Activated CD8-positive, alpha-beta memory T cell treated with anti-CD3 and anti-CD28 coated beads for 1 hour (primary cell): ENCODE measurements at regions not wholly inside any gene's neighbourhood (a gene's known extent, or its start where the extent isn't known, plus 50 kb on each side); places are given as distances from the start of the nearest gene placed in this dataset.

ENCODE experiments used
- DNase-seq, 2 donors: peaks; one replicate each; pipeline ENCODE4 v3.0.0-alpha.2; 2020; ENCODE audit warnings: low read depth in 1 of 2; ENCODE audit errors: extremely low read depth in 1 of 2

DNA sequence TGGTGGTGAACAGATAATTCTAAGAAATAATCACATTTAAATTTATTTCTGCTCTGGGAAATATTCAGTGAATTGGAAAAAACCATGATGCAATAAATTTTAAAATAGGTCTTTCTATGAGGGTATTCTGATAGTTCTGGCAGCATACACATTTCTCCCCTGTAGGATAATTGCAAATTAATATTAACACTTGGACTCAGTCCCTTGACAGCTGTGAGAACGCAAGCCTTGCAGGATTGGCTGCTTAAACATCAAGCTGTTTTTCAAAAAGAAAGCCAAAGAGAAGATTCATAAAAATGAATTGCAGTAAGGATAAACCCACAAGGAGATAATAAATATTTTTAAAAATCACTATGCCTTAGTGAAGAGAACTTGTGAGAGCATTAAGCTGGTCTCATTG lies 180.0 kb downstream of the MTRR start:
- DNase-seq = no peak

GRCh38 chr5:8050616-8051175 lies 181.7 kb downstream of the MTRR start:
- no peak for DNase-seq

- no peak for DNase-seq
Observed at GRCh38 chr5:8053270-8053669, 184.3 kb downstream of the MTRR start.

- no peak for DNase-seq
Observed at GRCh38 chr5:8057769-8058168, 188.8 kb downstream of the MTRR start.

DNA sequence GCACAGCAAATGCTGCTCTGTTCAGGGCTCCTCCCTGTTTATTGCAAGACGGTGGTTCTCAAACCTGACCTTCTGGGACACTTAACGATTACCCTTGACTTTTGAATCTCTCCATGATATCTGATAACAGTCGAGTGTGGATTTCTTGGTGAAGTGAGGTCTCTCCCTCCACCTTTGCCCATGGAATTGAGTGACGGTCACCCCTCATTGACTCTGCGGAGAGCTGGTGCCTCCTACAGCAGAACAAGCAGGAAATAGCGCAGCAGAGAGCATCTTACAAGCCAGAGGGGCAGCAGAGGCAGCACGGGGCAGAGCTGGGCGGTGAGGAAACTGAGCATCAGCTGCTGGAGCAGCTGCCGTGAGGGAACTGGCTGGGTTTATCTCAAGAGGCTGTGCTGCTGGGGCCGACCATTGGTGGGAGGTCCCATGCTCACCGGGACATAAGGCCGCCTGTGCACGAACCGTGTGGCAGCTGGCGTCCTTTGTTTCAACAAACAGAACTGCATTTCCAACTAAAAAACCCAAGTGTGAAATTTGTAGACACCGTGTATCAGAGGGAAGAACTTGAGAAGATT lies 189.8 kb downstream of the MTRR start:
- no peak for DNase-seq

- no peak for DNase-seq
Observed at GRCh38 chr5:8059337-8059736, 190.4 kb downstream of the MTRR start.

DNA sequence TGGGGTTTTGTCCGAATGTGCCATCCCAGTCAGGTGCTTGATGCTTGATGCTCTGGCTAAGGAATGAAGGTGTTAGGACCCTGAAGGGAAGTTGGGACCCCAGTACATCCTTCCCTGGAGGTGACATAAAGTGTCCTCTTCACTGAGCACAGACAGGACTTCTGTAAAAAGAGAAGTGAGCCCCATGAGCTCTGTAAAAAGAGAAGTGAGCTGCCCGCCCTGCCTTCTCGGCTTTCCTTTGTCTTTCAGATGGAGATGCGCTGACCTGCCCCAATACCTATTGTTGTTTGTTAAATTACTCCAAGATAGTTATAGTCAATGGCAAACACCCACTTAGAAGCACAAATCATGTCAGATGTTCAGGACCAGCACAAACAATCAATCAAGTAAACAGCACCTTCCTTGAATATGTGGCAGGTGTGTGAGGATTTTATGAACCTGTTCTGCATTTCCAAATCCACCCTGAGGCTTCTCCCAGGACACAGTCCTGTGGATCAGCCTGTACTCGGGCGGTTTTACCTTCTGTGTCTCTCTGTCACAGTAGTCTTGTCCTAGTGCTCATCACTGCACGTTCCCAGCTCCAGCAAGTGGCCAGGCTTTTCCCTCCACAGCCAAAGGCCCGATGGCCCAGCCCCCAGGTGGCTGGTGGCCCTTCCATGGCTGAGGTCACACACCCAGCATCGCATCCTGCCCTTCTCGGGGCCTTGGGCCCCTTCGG lies 191.4 kb downstream of the MTRR start:
- DNase-seq = no peak

- no peak for DNase-seq
Observed at GRCh38 chr5:8060953-8061429, 192.0 kb downstream of the MTRR start.

DNA sequence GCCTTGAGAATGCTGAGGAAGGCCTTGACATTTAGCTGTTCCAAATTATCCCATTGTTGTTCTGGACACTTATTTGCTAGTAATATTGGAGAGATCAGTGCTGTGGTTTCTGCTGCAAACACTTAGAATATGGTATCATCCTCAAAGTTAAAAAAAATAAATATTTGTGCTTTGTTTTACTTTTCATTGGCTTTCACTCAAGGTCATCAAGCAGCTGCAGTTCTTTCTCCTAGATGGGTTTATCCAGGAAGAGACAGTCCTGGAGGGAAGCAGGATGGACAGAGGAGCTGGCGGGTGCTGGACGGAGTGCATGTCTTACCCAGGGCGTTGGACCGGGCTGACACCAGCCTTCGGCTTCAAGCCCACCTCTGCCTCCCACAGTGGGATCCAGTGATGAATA lies 193.6 kb downstream of the MTRR start:
- DNase-seq = no peak

GRCh38 chr5:8068078-8068477 lies 199.1 kb downstream of the MTRR start:
- no peak for DNase-seq

DNA sequence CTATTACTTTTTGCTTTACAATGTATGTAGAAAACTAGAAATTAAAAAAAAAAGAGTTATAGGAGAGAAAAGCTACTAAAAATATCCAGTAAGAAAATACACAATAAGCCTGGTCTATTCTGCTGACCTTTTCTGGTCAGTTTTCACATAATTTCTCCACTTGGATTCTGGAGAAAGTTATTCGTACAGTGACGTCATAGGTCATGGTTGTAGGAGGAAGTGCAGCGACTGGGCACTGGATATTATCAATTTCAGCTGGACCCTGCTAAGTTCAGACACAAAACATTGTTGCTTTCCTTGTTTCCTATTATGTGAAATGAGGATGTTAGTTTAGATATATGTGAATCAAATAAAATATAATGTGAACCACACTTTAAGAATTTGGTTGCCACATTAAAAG lies 201.2 kb downstream of the MTRR start:
- no peak for DNase-seq

- no peak for DNase-seq
Observed at GRCh38 chr5:8079056-8079455, 210.1 kb downstream of the MTRR start.

- no peak for DNase-seq
Observed at GRCh38 chr5:8081179-8081578, 212.2 kb downstream of the MTRR start.

GRCh38 chr5:8093669-8094068 lies 224.7 kb downstream of the MTRR start:
- DNase-seq = no peak

DNA sequence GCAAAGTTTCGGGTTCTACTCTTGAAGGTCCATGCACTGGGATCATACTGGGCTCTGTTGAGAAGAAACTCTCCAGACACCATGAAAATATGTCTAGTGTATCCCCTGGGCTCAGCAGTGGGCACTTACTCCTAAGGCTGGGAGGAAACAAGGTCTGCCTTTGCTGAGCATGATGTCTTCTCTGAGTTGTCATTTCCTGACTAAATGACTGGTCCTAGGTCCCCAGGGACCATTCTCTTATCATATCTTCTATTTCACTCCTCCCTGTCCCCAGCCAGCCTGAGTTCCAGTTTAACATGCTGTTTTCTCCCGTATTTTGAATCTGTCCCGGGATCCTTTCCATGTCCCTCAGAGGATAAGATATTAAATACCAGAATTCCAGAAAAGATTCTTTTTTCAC lies 225.4 kb downstream of the MTRR start:
- no peak for DNase-seq

DNA sequence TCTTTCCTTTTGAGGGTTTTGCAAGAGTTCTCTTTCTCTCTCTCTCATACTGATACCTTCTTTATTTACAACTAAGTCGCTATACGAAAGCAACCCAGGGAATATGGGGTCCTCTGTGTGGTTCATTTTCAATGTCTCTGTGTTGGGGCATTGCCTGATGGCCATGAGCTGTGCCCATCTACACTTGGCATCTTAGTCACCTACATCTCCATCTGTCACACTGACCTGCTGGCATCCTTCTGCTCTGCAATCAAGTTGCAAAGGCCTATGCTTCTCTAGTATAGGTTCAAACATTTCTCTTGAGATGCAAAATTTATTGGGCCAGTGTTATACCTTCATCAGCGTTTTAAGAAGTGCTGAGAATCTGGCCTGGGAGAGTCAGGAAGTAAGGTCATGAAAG lies 228.2 kb downstream of the MTRR start:
- no peak for DNase-seq

GRCh38 chr5:8098081-8098480 lies 229.1 kb downstream of the MTRR start:
- DNase-seq = no peak

DNA sequence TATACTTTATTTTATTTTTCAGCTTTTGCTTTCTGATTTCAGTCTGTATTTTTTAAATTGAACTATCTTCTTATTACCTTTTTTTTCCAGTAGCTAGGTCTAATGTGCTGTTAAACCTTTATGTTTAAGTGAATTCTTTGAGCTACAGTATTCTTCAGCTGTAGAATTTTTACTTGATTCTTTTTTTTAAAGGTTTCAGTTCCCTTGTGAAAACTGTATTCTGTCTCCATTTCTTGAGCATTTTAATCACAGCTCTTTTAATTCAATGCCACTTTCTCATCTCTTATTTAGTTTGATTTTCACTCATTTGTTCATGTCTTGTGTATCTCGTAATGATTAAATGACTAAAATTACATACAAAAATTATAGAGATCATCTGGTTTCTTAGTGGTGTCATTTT lies 233.8 kb downstream of the MTRR start:
- DNase-seq = no peak

DNA sequence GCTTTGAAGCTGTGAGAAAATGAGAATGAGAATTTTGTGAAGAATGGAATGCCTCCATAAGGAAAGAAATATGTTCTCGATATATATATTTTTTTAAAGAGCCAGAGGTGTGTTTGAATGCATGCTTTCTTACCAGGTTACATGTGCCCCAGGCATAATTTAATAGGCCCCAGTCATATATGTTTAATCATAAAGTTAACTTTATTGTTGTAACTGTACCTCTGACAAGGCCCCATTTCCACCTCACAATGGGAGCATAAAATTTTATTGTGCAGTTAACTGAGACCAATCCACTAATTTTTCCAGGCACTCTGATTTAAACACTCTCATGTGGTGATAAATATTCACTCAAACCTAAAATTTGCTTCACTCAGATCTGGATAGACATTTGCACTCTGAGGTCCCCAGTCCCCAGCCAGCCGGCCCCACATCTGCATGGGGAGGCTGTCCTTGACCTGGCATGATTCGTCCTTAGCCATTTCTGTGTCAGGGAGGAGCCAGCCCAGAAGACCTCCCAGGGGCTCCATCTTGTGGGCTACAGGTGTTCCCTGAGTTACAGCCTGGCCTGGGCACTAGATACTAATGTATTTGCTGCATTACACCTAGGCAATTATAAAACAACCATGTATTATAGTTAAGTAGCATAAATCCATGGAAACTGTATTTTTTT lies 245.8 kb downstream of the MTRR start:
- DNase-seq = no peak

DNA sequence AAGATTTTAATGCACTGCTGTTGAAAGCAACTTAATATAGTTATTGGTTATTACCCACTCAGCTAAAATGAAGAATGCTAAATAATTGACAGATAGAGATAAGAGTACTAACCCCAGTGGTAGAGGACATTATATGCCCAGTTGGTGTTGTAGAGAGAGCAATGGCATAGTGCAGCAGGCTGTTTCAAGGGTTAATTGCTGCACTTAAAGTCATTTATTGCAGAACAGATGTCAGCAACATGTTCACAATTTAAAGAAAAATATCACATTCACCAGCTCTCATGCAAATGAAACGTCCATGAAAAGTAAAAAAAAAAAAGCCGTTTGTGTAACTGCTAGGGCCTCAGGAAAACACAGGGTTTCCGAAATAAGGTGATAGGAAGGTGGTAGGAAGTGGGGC lies 254.6 kb downstream of the MTRR start:
- DNase-seq = no peak

DNA sequence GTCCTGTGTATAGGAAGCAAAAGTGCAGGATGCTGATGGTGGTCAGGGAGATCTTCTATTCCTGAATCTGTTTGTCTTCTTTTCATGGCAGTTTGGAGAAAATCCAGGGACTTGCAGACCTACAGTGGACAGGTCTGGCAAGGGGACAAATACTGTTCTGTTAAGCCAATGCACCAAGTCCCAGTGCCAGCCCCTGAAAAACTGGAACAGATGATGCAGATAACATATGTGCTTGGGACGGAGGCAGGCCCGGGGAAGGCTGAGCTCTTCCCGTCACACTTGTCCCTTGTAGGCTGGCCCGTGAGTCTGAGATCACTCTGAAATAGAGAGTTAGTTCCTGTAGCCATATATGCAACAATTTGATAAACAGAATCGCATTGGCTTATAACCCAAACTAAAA lies 265.7 kb downstream of the MTRR start:
- DNase-seq = no peak

DNA sequence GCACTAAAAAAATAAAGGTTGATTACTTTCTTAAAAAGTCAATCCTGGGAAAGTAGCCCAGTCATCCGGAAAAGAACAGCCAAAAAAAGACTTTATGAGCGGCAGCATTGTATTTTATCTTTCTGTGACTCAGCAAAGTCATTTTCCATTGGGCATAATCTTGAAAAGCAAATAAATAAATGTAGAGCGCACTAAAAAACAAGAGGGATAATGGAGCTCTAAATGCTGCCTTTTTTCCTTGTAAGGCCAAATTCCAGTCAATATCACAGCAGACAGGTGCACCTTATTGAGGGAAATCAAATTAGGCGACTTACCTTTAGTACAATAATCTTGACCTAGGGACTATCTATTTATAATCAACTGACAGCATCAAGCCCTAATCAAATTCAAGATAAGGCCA lies 266.8 kb downstream of the MTRR start:
- no peak for DNase-seq
